ENCODE measurements at regions not wholly inside any gene's neighbourhood (a gene's known extent, or its start where the extent isn't known, plus 50 kb on each side); places are given as distances from the start of the nearest gene placed in this dataset.
A peak's percentile ranks its signal among the peaks of the same experiment; 100 is the strongest.

DNA sequence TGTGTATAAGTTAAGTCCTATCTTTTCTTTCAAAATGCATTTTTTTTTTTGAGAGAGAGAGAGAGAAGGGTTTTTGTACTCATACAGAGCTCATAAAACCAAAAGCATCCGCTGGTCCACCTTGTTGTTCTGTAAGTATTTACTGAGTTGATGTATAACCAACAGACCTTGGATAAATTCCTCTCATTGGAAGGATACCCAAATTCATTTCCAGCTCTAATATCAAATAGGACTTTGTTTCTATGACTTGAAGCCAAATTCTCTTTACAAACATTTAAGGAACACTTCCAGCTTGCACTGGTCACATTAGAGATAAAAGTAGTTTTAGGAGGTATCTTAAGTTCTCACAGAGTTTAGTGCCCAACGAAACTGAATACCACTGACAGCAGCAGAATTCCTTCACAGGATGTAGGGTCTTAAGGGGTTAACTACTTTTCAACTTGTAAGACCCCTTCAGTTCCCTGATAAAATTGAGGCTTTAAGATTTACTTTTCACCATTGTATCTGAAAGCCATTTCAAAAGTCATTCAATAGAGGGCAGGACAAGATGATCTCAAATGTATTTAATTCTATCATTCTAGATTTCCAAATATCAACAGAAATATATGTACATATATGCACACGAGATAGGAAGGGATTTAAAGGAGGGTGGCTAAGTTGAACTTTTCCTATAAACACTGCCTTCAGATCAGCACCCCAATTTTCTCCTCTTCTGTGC is 1398.5 kb upstream of the CELF4 start:
- DNase-seq = no peak

DNA sequence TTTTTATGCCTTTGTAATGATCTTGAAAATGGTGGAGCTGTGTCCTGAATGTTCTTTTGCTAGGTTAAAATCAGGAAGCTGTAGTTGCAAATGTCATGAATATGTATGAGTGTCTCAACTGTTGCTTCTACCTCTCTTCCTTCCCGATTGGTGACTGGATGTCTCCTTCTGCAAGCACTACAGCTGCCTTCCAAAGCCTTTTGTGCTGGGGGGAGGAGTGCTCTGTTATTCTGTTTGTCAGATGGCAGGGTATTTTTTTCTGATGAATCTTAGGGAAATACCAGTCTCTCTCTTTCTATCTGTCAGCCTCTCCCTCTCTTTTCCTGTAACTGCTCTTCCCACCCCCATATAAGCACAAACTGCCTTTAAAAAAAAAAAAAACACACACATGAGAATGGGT is 1396.3 kb upstream of the CELF4 start:
- peak; percentile 74 for DNase-seq

DNA sequence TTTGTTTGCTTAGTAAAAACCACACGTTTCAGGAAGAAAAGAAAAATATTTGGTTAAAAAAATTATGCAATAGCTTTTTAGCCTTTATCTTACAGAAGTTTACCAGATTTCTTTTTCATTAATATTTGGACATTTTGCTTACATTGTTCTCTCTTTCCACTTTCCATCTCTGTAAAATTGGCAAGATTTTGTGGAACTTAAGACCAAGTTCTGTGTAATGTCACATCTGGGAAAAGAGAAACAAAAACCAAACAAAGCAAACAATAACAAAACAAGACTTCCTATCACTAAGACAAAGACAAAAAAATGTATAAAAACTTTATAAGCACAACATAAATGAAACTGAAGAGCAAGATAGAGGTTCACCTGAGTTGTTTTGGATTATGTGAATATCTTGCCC is 1392.1 kb upstream of the CELF4 start:
- DNase-seq = no peak

DNA sequence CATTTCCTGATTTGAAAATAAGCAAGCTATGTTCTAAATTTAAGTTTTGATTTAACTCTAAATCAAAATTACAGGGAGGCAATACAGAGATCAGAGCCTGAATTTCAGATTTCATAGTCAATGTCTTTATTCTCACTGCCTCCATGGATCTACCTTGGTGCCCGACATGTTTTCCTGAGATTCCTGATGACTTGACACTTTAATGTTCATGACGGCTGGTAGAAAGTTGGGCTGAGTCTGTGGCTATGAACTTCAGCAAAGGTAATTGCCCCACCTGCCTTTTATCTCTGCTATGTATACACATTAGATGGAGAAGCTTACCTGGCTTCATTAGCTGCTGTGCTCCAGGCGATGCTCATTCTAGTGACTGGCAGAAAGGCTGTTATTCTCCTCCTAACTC is 1390.5 kb upstream of the CELF4 start:
- no peak for DNase-seq

DNA sequence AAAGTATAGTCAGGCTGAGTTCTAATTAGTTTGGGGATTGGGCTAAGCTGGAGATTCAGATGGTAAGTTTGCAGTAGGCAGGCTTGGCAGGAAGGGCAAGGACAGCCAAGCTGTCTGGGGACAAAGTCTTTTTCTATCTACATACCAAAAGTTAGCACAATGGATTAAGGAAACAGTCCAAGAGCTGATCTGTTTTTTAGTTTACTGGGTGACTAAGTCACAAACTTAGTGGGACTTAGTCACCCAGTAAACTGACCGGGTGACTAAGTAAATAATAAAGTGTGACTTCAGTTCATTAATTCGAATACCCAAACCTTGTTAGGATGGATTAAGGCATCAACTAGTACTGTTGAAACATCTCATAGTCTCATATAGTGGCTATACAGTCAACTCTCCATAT is 1386.0 kb upstream of the CELF4 start:
- DNase-seq = no peak

DNA sequence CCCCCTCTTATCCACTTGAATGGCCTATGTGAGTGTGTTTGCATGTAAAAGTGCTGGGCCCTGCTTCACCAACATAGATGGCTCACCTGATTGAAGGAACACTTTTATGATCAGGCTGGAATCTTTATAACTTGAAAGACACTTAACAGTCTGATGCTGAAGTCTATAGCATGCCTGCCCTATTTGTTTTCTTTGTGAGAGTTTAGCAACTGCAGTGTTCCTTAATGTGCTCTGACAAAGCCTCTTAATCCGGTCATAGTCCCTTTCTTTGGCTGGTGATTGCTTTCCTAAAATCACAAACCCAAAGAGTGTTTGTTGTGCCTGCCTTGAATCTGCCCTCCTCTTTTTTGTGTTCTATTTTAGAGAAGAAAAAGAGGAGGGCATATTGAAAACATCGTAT is 1382.8 kb upstream of the CELF4 start:
- no peak for DNase-seq

DNA sequence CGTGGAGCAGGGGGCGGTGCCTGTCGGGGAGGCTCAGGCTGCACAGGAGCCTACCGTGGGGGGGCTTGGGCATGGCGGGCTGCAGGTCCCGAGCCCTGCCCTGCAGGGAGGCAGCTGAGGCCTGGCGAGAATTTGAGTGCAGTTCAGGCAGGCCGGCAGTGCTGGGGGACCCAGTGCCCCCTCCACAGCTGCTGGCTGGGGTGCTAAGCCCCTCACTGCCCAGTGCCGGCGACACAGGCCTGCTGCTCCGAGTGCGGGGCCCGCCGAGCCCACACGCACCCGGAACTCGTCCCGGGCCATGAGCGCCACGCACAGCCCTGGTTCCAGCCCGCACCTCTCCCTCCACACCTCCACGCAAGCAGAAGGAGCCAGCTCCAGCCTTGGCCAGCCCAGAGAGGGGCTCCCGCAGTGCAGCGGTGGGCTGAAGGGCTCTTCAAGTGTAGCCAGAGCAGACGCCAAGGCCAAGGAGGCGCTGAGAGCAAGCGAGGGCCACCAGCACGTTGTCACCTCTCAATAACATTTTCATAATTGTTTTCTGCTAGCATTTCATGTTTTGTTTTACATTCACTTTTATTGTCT is 1378.9 kb upstream of the CELF4 start:
- no peak for DNase-seq

DNA sequence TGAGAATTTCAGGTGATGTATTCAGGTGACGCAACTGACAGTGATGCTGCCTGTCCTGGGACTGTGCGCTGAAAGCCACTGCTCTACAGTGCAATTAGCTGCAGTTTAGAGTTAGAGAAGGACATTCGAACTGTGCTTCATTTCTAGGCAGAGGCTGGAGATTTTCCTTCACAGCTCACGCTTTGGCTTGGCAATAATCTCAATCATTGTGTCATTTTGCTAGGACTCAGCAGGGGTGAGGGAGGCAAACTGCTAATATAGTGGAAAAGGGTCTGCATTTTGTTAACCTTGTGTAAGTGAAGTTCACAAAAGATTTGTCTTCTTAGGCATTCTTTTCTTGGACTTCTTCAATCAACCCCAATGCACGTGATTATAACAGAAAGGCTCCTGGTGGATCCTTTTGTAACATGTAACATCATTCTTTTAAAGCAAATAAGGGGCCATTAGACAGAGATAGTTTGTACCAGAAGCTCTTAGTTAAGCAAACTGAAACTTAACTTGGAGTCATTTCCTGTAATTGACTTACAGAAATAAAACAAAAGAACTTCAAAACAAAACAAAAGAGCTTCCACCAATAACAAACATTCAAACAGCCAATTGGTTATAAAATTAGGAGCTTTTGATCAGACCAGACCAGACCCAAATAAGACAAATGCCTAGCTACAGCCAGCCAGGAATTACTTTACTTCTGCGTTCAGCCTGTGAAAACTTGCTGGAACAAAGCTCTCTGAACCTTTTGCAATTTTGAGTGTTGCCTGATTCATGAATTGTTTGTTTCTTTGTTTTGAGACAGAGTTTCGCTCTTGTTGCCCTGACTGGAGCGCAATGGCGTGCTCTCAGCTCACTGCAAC is 1376.3 kb upstream of the CELF4 start:
- DNase-seq = no peak

DNA sequence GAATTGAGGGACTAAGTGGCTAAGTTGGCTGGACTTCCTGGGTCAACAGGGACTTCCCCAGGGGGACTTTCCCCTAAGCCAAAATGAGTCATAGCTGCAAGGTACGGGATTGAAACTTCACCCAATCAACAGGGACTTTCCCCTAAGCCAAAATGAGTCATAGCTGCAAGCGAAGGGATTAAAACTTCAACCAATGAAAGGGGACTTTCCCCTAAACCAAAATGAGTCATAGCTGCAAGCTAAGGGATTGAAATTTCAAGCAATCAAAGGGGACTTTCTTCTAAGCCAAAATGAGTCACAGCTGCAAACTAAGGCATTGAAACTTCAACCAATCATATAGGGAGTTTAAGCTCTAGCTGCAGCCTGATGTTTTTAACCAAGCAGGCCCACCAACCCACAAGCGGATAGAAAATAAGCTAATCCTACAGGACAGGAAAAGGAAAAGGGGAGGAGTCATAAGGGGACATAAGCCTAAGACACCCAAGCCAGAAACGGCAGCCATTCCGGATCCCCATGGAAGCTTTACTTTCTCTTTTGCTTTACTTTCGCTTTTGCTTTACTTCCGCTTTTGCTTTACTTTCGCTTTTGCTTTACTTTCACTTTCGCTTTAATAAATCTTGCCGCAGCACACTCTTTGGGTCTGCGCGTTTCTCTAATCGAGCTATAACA is 1375.4 kb upstream of the CELF4 start:
- DNase-seq = no peak

DNA sequence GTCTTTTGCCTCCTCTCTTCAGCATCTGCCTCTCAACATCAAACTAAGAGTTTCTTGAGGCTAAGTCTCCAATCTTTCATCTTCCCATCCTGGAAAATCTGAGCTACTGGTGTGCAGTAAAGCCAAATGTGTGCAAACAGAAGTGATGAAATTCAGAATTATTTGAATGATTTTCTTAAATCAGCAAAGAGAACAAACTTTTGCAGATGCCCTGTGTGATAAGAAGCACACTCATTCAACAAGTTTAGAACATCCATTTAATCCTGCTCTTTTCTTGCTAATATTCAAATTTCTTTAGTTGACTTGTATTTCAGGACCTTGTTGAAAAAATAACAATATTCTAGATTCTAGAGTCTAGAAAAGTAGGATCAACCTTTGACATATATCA is 1374.9 kb upstream of the CELF4 start:
- no peak for DNase-seq

DNA sequence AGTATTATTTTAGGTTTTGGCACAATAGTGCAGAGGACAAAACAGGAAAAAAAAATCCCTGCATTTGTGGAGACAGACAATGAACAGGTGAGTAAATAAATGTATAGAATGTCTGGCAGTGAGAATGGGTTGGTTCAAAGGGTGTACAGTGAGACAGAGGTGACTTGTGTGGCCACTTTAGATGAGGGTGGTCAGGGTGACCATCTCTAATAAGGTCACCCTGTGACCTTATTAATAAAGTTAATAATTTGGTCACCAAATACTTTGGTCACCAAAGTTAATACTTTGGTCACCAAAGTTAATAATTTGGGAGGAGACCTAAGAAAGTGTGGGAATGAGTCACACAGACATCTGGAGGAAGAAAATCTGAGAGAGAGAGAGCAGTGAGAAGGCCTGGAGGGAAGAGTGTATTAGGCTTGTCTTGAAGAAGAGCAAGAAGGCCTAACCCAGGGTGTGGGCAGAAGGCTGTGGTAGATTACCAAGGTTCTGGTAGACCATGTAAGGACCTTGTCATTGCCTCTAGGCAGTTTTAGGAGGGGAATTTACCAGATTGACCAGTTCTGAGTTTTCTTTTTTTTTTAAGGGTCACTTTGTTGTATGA is 1368.4 kb upstream of the CELF4 start:
- DNase-seq = no peak

DNA sequence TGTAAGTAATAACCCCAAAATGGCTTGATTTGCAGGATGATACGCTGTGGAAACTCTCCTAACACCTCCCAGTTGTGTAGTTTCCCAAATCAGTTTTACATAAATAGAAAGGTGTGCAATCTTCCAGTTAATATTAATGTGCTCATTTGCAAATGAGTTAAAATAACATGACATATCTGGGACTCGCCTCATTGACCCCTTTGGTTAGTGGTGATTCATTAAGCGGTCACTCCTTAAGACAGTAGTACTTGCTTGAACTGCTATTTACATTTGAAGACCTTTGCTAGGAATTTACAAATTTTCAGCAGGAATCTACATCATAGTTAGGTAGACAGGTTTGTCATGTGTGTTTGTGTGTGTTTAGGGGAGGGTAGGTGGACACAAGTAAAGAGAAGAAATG is 1367.7 kb upstream of the CELF4 start:
- no peak for DNase-seq

DNA sequence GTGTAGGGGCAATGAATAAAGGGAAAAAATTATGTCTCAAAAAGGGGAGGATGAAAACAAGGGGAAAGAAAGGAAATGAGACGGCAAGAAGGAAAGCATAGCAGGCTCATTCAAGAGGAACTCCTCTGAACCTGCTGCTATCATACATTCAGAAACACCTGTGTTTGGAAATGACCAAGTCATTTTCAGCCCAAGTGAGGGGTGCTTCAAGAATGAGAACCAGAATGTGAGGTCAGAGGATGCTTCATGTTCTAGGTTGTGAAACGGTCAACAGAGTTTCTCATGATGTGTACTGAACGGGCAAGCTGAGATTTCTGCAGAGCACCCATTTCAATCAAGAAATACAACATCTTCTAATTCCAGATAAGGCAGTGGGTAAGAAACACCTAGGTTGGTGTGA is 1367.2 kb upstream of the CELF4 start:
- no peak for DNase-seq

DNA sequence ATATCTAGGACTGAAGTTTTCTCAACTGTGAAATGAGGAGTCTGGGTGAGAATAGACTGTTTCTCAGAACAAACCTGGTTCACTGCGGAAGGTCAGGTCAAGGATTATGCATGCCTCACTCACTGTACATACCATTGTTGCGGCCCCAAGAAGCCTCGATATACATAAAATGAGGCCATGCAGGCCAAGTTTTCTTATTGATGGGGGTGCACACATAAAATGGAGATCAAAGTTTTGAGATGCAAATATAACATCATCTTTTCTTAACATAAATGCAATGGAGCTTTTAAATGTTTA is 1366.1 kb upstream of the CELF4 start:
- DNase-seq = no peak

DNA sequence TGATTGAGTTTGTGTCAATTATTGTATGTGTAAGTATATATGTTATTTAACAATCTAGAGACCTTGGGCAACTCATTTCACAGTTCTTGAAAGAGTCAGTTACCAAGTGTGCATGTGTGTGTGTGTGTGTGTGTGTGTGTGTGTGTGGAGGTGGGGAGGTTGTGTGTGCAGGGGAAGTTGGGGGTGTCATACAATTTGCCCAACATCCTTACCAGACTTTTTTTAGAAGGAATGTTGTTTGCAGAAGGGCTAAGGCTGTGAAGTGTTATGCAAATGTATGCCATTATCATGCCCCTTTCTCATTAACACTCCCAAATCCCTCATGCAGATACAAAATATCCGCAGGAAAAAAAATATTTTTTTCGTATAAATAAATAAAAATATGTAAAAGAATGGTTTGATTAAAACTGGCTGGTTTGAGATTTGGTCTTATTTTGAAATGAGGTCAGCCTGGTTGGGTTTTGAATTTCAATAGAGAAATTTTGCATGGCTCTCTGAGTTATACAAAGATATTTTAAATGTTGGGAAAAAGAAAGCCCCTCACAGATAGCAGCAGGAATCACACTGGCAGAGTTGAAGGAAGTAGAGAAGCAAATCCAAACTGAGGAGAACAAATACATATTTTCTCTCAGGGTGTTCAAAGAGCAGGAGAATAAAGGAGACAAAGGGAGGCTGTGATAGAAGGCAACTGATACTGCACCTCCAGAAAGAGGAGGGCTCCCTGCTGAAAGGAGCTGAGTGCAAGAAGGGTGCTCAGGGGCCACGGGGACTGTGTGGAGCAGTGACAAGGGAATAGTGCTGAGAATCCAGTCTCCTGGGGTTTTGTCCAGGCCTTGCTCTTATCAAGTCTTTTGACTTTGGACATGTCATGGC is 1365.5 kb upstream of the CELF4 start:
- no peak for DNase-seq

DNA sequence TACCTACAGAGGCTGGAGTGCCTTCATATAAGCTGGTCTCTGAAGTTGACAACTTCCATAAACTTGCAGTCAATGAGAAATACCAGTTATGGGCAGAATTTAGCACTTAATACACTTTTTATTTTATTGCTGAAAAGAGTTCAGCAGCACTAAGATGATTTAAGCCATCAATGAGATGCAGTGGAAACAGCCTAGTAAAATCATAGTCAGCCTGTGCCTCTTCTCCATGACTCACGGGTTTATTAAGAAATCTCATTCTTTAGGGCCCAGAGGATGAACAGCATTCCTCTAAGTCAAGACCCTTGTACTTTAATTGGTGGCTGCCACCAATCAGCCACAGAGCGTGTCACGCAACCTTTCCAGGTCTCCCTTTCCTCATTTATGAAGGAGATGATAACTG is 1357.9 kb upstream of the CELF4 start:
- DNase-seq = no peak

DNA sequence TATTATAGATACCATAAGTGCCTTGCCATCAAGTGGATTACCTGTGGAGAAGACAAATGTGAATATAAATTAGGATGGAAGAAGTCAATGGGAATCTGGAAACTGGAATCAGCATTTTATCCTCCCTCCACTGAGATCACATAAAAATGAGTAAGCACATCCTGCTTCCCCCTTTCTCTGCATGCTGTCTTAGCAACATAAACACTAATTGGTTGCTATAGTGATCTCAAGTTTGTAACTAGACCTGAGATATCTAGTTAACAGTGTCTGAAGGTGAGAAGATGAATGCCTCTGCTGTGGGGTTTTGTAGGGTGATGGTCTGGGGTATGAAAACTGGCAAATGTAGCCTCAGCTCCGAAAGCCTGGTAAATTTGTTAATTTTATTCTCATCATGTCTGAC is 1357.5 kb upstream of the CELF4 start:
- no peak for DNase-seq

DNA sequence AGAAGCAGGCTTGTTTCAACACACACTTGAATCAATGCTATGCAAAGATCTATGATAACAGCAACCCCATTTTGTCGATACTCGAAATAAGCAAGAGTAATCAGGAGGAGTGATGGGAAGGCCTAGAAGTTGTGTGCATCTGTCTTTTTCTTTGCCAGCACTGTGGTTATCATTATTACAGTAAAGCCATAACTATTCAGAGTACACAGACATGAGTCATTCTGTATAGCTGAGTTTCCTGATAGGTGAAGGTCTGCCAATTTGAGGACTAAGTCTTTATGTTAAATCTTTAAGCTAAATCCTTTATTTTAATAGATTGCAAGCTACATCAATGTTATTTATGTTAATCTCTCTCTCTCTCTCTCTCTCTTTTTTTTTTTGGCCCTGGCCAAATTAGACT is 1344.4 kb upstream of the CELF4 start:
- DNase-seq = no peak

DNA sequence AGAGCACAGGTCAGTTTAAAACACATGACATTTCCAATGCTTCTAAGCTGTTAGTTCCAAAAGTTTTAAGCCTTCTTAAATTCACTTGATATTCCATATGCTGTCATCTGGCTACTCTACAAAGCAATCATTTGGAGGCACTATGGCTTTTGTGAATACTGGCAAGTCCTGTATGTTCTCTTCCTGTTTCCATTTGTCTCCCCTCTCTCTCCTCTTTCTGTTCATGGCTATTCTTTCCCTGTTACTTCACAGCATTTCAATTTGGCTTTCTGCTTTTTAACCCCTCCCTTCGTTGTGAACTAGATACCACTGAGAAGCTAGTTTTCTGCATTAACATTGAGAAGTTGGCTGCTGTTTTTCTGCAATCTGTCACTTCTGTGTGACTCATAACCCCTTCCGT is 1337.2 kb upstream of the CELF4 start:
- no peak for DNase-seq

DNA sequence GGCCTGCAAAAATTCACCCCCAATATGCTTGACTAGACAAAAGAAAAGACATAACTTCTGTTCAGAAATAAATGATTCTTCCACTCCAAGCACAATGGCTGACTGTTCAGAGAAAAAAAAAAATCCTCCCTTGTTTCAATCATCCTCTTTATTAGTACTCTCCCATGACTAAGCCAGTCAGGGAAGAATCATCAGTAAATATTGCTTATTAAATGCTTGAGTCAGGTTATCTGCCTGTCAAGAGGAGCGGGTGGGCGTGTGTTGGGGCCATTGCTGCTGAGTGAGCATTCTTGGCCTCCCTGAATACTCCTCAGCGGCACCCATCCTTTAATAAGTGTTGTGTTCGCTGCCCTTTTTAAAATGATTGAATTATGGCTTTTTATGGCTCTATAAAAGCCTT is 1334.8 kb upstream of the CELF4 start:
- DNase-seq = no peak

DNA sequence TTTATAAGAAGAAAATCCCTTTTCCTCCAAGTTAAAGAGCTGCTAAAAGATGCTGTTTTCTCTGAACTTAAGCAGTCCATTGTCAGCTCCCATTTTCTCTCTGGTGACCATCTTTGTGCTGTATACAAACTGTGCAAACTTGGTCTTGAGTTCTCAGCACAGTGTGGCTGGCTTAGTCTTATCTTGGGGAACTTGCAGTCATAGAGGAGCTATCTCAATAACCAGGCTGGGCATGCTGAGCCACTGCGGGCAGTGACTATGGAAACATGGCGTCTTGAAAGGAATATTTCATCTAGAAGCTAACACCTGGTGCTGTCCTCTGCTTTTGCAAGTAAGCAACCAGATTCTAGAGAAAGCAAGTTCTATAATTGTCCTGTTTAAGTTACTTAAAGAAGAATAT is 1334.4 kb upstream of the CELF4 start:
- no peak for DNase-seq

DNA sequence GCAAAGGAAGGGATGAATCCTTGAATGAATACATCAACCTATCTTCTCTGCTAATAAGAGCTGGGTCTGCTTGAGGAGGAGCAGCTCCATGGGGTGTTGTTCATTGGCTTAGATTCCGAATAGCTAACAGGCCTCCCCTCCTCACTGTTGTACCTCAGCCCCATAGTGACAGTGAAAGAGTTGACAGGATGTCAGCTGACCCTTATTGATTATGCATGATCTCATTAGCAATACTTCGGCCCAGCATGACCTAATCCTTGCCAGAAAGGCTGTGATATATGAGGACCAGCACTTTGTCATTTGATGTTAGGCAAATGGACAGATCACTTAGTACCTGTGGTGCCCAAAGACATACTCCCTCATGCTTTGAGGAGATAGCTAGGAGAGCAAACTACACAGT is 1333.7 kb upstream of the CELF4 start:
- DNase-seq = no peak

DNA sequence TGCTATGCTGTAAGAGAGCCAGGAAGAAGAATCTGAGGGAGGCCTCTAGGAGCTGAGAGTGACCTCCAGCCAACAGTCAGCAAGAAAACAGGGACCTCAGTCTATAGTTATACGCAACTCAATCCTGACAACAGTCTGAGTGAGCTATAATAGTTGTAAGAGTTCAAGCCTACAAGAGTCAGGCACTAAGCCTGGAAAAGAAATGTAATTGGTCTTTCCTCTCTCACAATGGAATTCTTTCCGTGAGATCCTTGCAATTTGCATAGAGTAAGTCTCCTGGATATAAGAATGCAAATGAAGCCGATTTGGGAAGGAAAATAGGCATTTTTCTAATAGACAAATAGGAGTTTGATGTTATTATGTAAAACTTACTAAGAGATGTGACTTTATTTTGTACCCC is 1332.6 kb upstream of the CELF4 start:
- no peak for DNase-seq

Measured in NCI-H1092 treated with DMSO at 0.1 percent for 48 hours (cell line).